GM10266 (cell line): ENCODE measurements at regions not wholly inside any gene's neighbourhood (a gene's known extent, or its start where the extent isn't known, plus 50 kb on each side); places are given as distances from the start of the nearest gene placed in this dataset.

Source experiments
- DNase-seq: peaks from one replicate; pipeline ENCODE4 v3.0.0; 2012; ENCODE audit errors: extremely low spot score
- TF ChIP-seq, protein P1 (sequence below): IDR thresholded peaks from 2 replicates; pipeline ENCODE4 v1.5.1; 2012; ENCODE audit warnings: mild to moderate bottlenecking, low read depth; ENCODE audit not compliant: control insufficient read depth, insufficient read depth; ENCODE audit errors: missing control alignments

DNA sequence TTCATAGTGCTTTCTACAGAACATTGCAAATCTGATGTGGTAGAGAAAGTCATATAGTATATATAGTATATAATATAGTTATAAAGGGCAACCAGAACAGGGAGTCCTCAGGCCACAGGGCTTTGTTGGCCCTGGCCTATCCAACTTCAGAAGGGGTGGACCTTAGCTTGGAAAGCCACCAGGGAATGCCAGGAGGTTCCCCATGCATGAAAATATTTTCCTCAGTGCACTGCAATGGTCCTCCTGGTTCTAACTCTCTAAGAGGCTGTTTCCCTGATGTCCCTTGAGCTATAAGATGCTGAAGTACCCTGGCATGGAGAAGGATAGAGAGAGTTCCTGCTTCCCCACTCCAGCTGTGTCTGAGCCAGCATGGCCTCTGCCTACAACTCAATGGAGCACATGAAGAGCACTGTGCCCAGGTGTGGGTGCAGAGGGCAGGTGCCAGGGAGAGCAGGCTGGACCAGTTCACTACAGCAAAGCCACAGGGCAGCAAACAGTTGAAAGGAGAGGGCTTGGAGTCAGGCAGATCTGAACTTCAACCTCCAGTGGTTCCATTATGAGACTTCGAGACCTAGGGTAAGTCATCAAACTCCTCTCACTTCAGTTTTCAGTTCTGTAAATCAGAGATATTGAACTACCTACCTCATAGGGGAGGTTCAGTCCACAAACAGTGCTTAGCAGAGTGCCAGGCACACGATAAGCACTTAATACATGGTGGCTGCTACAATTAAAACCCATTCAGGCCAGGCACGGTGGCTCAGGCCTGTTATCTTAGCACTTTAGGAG is 183.1 kb downstream of the SALL1 start:
- no peak for DNase-seq
- TF ChIP-seq, protein P1, sequence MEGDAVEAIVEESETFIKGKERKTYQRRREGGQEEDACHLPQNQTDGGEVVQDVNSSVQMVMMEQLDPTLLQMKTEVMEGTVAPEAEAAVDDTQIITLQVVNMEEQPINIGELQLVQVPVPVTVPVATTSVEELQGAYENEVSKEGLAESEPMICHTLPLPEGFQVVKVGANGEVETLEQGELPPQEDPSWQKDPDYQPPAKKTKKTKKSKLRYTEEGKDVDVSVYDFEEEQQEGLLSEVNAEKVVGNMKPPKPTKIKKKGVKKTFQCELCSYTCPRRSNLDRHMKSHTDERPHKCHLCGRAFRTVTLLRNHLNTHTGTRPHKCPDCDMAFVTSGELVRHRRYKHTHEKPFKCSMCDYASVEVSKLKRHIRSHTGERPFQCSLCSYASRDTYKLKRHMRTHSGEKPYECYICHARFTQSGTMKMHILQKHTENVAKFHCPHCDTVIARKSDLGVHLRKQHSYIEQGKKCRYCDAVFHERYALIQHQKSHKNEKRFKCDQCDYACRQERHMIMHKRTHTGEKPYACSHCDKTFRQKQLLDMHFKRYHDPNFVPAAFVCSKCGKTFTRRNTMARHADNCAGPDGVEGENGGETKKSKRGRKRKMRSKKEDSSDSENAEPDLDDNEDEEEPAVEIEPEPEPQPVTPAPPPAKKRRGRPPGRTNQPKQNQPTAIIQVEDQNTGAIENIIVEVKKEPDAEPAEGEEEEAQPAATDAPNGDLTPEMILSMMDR, result no peak

DNA sequence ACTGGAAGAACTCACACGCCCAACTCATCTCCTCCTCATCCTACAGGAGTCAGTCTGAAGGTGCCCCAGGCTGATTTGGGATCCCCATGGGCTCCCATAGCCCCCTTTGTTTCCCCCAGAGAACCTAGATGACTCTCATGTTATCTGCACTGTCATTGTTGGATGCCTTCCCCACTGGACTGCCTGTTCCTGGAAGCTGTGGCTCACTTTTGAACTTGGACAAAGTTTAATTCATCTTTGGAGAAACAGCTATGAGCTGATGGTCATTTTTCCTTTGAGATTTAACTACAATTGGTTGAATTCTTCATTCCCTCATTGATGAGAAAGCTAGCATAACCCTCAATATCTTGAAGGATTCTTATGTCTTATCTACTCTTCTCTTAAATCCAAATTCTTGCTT is 186.6 kb downstream of the SALL1 start:
- no peak for DNase-seq
- TF ChIP-seq, protein P1, result no peak

DNA sequence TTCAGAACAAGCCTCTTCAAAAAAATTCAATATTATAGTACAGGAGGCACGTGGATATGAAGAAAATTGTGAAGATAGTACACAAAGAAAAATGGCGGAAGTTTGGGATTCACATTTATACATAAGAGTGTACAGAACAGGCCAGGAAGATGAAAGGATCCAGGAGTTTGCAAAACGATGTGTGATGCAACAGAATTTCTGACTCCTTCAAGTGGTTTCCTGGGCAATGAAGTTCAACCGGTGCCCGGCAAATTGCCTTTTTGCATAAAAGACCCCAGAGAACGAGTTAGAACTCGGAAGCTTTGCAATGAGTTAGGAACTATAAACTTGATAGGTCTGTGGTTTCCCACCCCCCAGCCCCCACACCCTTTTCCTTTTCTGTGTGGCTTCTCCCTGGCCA is 189.1 kb downstream of the SALL1 start:
- DNase-seq, result no peak
- TF ChIP-seq, protein P1, result no peak

DNA sequence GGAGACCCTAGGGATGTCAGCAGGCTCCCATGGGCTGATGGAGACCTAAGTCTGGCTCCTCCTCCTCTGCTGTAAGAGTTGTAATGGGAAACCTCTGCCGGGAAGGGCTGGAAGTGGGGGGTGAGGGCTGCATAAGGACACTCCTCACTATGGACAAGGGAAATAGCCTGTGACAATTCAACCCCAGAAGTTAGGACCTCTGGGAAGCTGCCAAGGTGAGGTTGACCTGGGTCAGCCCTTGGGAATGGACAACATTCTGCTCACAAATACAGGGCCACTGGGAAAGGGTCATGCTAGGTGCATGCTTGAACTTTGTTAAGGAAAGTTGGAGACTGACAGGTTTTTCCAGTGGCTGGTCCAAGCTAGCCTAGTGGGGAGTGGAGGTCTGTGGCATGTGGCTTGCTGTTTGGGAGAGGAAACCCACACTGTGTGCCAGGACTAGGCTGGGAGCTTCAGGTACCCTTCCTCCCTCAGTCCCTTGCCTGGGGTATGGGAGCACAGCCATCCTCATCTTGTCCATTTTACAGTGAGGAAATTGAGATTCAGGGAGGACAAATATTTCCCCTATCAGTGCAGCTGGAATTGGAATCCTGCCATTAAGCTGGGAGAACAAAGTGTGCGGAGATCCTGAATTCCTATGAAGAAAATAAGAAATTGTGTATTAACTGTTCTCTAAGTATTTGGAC is 190.4 kb downstream of the SALL1 start:
- DNase-seq, result no peak
- TF ChIP-seq, protein P1, result no peak

DNA sequence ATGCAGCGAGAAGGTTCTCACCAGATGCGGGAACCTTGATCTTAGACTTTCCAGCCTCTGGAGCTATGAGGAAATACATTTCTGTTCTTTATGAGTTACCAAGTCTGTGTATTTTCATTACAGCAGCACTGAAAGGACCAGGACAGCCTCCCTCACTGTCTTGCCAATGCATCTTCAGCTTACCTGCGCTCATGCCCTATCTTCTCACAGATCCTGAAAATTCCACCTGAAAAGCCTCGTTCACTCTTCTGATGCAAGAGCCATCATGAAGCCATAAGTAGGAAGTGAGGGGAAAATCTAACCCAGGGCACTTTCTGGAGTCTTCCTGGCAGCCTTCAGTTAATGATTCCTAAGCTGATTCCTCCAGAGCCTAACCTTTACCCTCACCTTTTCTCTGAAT is 194.0 kb downstream of the SALL1 start:
- TF ChIP-seq, protein P1, result no peak
- no peak for DNase-seq

DNA sequence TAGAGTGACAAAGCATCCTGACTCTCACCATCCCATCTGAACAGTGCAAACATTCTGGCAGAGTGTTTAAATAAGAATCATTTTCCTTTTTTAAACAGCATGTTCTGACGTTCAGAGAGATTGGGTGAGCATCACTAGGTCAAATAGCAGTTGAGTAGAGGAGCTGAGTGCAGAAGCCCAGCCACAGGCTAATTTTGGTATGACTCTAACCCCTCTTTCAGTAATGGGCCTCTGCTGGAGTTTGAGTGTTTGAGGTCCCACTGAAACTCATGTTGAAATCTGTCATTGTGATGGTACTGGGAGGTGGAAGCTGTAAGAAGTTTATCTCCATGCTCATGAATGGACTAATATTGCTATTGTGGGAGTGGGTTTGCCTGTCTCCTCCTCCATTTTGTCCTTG is 194.4 kb downstream of the SALL1 start:
- TF ChIP-seq, protein P1, result no peak
- DNase-seq, result no peak

DNA sequence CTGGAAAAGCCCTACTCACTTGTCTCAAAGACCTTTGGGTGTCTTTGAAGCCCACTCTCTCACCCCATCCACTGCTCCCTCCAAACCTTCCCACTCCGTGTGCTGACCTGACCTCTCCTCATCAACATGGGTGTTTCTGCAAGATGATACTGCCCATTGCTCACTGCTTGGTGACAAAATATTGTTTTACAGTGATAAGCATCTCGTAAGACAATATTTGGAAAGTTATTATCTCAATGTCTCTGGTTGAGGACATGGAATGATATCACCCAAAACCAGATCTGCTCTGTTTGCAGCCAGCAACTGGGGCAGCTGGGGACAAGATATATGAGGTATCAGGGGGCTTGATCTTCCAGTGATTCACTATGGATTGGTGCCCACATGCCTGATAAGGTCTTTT is 195.8 kb downstream of the SALL1 start:
- DNase-seq, result no peak
- TF ChIP-seq, protein P1, result no peak
